ENCODE measurements at regions not wholly inside any gene's neighbourhood (a gene's known extent, or its start where the extent isn't known, plus 50 kb on each side); places are given as distances from the start of the nearest gene placed in this dataset.

- TF ChIP-seq REST (IDR thresholded peaks at IDR 0.05; ENCODE audit: insufficient read depth in 1 of 2, low read depth in 2 of 2, low read length in 2 of 2) (no peak), POLR2AphosphoS5 (IDR thresholded peaks at IDR 0.05; ENCODE audit: low read depth, low read length) (no peak), TAF1 (IDR thresholded peaks at IDR 0.05; ENCODE audit: borderline replicate concordance, insufficient read depth, low read length) (no peak), SIN3A (IDR thresholded peaks at IDR 0.05; ENCODE audit: borderline replicate concordance, insufficient read depth, low read length) (no peak), FOXP2 (optimal IDR thresholded peaks at IDR 0.05; ENCODE audit: borderline replicate concordance, extremely low read depth, extremely low read length, insufficient read depth) (no peak)
Observed at GRCh38 chr17:21573961-21574610, 118.2 kb upstream of the KCNJ18 start.
